ENCODE measurements at regions not wholly inside any gene's neighbourhood (a gene's known extent, or its start where the extent isn't known, plus 50 kb on each side); places are given as distances from the start of the nearest gene placed in this dataset.

DNA sequence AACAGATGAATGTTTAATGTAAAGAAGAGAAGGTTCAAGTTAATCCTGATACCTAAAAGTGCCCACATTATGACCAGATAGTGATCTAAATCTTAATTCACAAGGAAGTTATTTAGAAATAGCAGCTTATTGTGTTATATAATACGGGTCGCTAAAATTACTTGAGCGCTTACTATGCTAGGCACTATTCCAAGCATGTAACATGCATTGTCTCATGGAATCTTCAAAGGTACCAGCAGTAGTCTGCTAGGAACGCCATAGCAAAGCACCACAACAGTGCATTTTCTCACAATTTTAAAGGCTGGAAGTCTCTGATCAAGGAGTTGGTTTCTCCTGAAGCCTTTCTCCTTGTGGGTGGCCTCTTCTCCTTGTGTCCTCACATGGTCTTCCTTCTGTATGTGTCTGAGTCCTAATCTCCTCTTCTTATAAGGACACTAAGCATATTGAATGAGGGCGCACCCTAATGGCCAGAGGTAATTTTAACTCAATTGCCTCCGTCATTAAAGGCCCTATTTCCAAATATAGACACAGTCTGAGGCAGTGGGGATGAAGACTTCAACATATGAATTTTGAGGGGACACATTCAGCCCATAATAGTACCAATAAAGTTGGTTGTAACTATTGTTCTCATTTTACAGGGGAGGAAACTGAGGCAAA is 118.4 kb downstream of the LRRC30 start:
- Histone ChIP-seq H3K36me3 (ENCODE audit: control insufficient read depth in 2 of 2, insufficient read depth in 2 of 2, low read length in 1 of 2) (no peaks in the 10 kb centered on the region), H3K4me3 (no peak overlapping the region), H3K9ac (ENCODE audit: control insufficient read depth, insufficient read depth, low read length) (no peak overlapping the region), H3K9me3 (replicated peaks; ENCODE audit: control insufficient read depth, insufficient read depth, low read length) (no peaks in the 10 kb centered on the region), H3K4me2 (ENCODE audit: control insufficient read depth, insufficient read depth) (no peak overlapping the region), H3K4me1 (ENCODE audit: control insufficient read depth, insufficient read depth, low read length) (no peaks in the 10 kb centered on the region), H3K79me2 (ENCODE audit: control insufficient read depth, insufficient read depth, low read length) (no peaks in the 10 kb centered on the region), H3K27ac (ENCODE audit: control insufficient read depth, insufficient read depth) (no peak overlapping the region), H2AFZ (ENCODE audit: control insufficient read depth, low read depth, low read length) (no peak overlapping the region), H4K20me1 (ENCODE audit: control insufficient read depth, insufficient read depth) (no peaks in the 10 kb centered on the region), H3K27me3 (replicated peaks in 1 of 2; ENCODE audit: control insufficient read depth in 2 of 2, insufficient read depth in 2 of 2, low read length in 1 of 2) (no peaks in the 10 kb centered on the region)
- in situ Hi-C loops (cut with MboI) = no loop called here
- BruUV-seq (replicated peaks) = no TSS peak
- TF ChIP-seq HDAC2 (IDR thresholded peaks at IDR 0.05) (no peak), LARP7 (IDR thresholded peaks at IDR 0.05) (no peak), CHD4 (IDR thresholded peaks at IDR 0.05) (no peak), E4F1 (IDR thresholded peaks at IDR 0.05; ENCODE audit: borderline replicate concordance, partially characterized antibody) (no peak)
- TF ChIP-seq, protein P1, sequence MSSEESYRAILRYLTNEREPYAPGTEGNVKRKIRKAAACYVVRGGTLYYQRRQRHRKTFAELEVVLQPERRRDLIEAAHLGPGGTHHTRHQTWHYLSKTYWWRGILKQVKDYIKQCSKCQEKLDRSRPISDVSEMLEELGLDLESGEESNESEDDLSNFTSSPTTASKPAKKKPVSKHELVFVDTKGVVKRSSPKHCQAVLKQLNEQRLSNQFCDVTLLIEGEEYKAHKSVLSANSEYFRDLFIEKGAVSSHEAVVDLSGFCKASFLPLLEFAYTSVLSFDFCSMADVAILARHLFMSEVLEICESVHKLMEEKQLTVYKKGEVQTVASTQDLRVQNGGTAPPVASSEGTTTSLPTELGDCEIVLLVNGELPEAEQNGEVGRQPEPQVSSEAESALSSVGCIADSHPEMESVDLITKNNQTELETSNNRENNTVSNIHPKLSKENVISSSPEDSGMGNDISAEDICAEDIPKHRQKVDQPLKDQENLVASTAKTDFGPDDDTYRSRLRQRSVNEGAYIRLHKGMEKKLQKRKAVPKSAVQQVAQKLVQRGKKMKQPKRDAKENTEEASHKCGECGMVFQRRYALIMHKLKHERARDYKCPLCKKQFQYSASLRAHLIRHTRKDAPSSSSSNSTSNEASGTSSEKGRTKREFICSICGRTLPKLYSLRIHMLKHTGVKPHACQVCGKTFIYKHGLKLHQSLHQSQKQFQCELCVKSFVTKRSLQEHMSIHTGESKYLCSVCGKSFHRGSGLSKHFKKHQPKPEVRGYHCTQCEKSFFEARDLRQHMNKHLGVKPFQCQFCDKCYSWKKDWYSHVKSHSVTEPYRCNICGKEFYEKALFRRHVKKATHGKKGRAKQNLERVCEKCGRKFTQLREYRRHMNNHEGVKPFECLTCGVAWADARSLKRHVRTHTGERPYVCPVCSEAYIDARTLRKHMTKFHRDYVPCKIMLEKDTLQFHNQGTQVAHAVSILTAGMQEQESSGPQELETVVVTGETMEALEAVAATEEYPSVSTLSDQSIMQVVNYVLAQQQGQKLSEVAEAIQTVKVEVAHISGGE (CRISPR knock-in tag; IDR thresholded peaks at IDR 0.05) = no peak
- TF ChIP-seq, protein P2, sequence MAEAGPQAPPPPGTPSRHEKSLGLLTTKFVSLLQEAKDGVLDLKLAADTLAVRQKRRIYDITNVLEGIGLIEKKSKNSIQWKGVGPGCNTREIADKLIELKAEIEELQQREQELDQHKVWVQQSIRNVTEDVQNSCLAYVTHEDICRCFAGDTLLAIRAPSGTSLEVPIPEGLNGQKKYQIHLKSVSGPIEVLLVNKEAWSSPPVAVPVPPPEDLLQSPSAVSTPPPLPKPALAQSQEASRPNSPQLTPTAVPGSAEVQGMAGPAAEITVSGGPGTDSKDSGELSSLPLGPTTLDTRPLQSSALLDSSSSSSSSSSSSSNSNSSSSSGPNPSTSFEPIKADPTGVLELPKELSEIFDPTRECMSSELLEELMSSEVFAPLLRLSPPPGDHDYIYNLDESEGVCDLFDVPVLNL (IDR thresholded peaks at IDR 0.05; ENCODE audit: low read depth, low read length) = no peak
- TF ChIP-seq, protein P3, sequence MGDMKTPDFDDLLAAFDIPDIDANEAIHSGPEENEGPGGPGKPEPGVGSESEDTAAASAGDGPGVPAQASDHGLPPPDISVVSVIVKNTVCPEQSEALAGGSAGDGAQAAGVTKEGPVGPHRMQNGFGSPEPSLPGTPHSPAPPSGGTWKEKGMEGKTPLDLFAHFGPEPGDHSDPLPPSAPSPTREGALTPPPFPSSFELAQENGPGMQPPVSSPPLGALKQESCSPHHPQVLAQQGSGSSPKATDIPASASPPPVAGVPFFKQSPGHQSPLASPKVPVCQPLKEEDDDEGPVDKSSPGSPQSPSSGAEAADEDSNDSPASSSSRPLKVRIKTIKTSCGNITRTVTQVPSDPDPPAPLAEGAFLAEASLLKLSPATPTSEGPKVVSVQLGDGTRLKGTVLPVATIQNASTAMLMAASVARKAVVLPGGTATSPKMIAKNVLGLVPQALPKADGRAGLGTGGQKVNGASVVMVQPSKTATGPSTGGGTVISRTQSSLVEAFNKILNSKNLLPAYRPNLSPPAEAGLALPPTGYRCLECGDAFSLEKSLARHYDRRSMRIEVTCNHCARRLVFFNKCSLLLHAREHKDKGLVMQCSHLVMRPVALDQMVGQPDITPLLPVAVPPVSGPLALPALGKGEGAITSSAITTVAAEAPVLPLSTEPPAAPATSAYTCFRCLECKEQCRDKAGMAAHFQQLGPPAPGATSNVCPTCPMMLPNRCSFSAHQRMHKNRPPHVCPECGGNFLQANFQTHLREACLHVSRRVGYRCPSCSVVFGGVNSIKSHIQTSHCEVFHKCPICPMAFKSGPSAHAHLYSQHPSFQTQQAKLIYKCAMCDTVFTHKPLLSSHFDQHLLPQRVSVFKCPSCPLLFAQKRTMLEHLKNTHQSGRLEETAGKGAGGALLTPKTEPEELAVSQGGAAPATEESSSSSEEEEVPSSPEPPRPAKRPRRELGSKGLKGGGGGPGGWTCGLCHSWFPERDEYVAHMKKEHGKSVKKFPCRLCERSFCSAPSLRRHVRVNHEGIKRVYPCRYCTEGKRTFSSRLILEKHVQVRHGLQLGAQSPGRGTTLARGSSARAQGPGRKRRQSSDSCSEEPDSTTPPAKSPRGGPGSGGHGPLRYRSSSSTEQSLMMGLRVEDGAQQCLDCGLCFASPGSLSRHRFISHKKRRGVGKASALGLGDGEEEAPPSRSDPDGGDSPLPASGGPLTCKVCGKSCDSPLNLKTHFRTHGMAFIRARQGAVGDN (IDR thresholded peaks at IDR 0.05) = no peak
- ATAC-seq (no peak), FAIRE-seq (no peak), DNase-seq (ENCODE audit: low read depth, low spot score) (no peak)
- POLR2A ChIA-PET = no interaction called here
- RAD21 ChIA-PET (ENCODE audit: unreplicated experiment) = no interaction called here
- CTCF ChIA-PET = no interaction called here
- intact Hi-C loops (cut with micrococcal nuclease; ENCODE audit: unreplicated experiment) = no loop called here
- SMC1A ChIA-PET (ENCODE audit: uncharacterized antibody, unreplicated experiment) = no interaction called here
- 50% methylated on average over 6 of the region's 6 CpGs for WGBS (ENCODE audit: insufficient coverage, insufficient replicate concordance, low lambda C conversion rate, missing lambda C conversion rate)
